CD4-positive, alpha-beta T cell treated with Interleukin-21 for 1 hour (primary cell): ENCODE measurements at regions not wholly inside any gene's neighbourhood (a gene's known extent, or its start where the extent isn't known, plus 50 kb on each side); places are given as distances from the start of the nearest gene placed in this dataset.
A peak's percentile ranks its signal among the peaks of the same experiment; 100 is the strongest.
"Not testable (repeated sequence)": the region's sequence is repeated elsewhere in the genome, so short reads cannot be mapped to it uniquely, and the experiment has no call there.

Experiments
- DNase-seq: peaks from one replicate; pipeline ENCODE4 v3.0.0-alpha.2; 2020

- DNase-seq: peak; percentile 84
Observed at GRCh38 chr14:106348873-106349540, 822.6 kb downstream of the TMEM121 start.

- DNase-seq: not testable (repeated sequence)
Observed at GRCh38 chr14:106349678-106350457, 823.5 kb downstream of the TMEM121 start.

GRCh38 chr14:106355007-106355791 lies 828.8 kb downstream of the TMEM121 start:
- DNase-seq: not testable (repeated sequence)

GRCh38 chr14:106355881-106356642 lies 829.7 kb downstream of the TMEM121 start:
- DNase-seq: not testable (repeated sequence)

GRCh38 chr14:106356643-106356930 lies 830.2 kb downstream of the TMEM121 start:
- not testable (repeated sequence) for DNase-seq

GRCh38 chr14:106359157-106359887 lies 832.9 kb downstream of the TMEM121 start:
- DNase-seq: peak; percentile 27

- DNase-seq: not testable (repeated sequence)
Observed at GRCh38 chr14:106365371-106365770, 839.0 kb downstream of the TMEM121 start.

GRCh38 chr14:106365894-106366293 lies 839.5 kb downstream of the TMEM121 start:
- not testable (repeated sequence) for DNase-seq

- not testable (repeated sequence) for DNase-seq
Observed at GRCh38 chr14:106366971-106367370, 840.6 kb downstream of the TMEM121 start.

- DNase-seq: not testable (repeated sequence)
Observed at GRCh38 chr14:106369456-106369855, 843.1 kb downstream of the TMEM121 start.

- peak; percentile 78 for DNase-seq
Observed at GRCh38 chr14:106372870-106373652, 846.7 kb downstream of the TMEM121 start.

- not testable (repeated sequence) for DNase-seq
Observed at GRCh38 chr14:106373653-106374110, 847.3 kb downstream of the TMEM121 start.

- no peak for DNase-seq
Observed at GRCh38 chr14:106377432-106377831, 851.0 kb downstream of the TMEM121 start.

GRCh38 chr14:106378191-106378590 lies 851.8 kb downstream of the TMEM121 start:
- peak; percentile 37 for DNase-seq

- DNase-seq: no peak
Observed at GRCh38 chr14:106380740-106381139, 854.4 kb downstream of the TMEM121 start.

GRCh38 chr14:106389186-106389585 lies 862.8 kb downstream of the TMEM121 start:
- DNase-seq: not testable (repeated sequence)

- DNase-seq: no peak
Observed at GRCh38 chr14:106390401-106390800, 864.0 kb downstream of the TMEM121 start.

GRCh38 chr14:106390947-106391346 lies 864.6 kb downstream of the TMEM121 start:
- DNase-seq: no peak

- no peak for DNase-seq
Observed at GRCh38 chr14:106393742-106394141, 867.4 kb downstream of the TMEM121 start.

GRCh38 chr14:106395456-106396050 lies 869.2 kb downstream of the TMEM121 start:
- DNase-seq: peak; percentile 31

GRCh38 chr14:106396999-106397398 lies 870.6 kb downstream of the TMEM121 start:
- DNase-seq: no peak
